ENCODE measurements at regions not wholly inside any gene's neighbourhood (a gene's known extent, or its start where the extent isn't known, plus 50 kb on each side); places are given as distances from the start of the nearest gene placed in this dataset.

- no peak for DNase-seq (ENCODE audit: low read depth in 1 of 2, low spot score in 1 of 2)
Observed at GRCh38 chr1:56168176-56168575, 411.2 kb downstream of the PLPP3 start.

- no peak for DNase-seq (ENCODE audit: low read depth in 1 of 2, low spot score in 1 of 2)
Observed at GRCh38 chr1:56167596-56167995, 411.8 kb downstream of the PLPP3 start.

GRCh38 chr1:56160773-56161315 lies 418.5 kb downstream of the PLPP3 start:
- no peak for DNase-seq (ENCODE audit: low read depth in 1 of 2, low spot score in 1 of 2)

GRCh38 chr1:56156971-56157876 lies 422.1 kb downstream of the PLPP3 start:
- no peak for DNase-seq (ENCODE audit: low read depth in 1 of 2, low spot score in 1 of 2)

GRCh38 chr1:56153276-56153675 lies 426.1 kb downstream of the PLPP3 start:
- no peak for DNase-seq (ENCODE audit: low read depth in 1 of 2, low spot score in 1 of 2)

- DNase-seq (ENCODE audit: low read depth in 1 of 2, low spot score in 1 of 2), result no peak
Observed at GRCh38 chr1:56152635-56153034, 426.7 kb downstream of the PLPP3 start.

- no peak for DNase-seq (ENCODE audit: low read depth in 1 of 2, low spot score in 1 of 2)
Observed at GRCh38 chr1:56151402-56151801, 428.0 kb downstream of the PLPP3 start.

GRCh38 chr1:56150441-56151215 lies 428.7 kb downstream of the PLPP3 start:
- DNase-seq (ENCODE audit: low read depth in 1 of 2, low spot score in 1 of 2), result no peak

- no peak for DNase-seq (ENCODE audit: low read depth in 1 of 2, low spot score in 1 of 2)
Observed at GRCh38 chr1:56149761-56150160, 429.6 kb downstream of the PLPP3 start.

- no peak for DNase-seq (ENCODE audit: low read depth in 1 of 2, low spot score in 1 of 2)
Observed at GRCh38 chr1:56148326-56149193, 430.8 kb downstream of the PLPP3 start.

- DNase-seq (ENCODE audit: low read depth in 1 of 2, low spot score in 1 of 2), result no peak
Observed at GRCh38 chr1:56147459-56147858, 431.9 kb downstream of the PLPP3 start.

- DNase-seq (ENCODE audit: low read depth in 1 of 2, low spot score in 1 of 2), result no peak
Observed at GRCh38 chr1:56147034-56147433, 432.3 kb downstream of the PLPP3 start.

GRCh38 chr1:56146449-56146848 lies 432.9 kb downstream of the PLPP3 start:
- DNase-seq (ENCODE audit: low read depth in 1 of 2, low spot score in 1 of 2), result no peak

- DNase-seq (ENCODE audit: low read depth in 1 of 2, low spot score in 1 of 2), result no peak
Observed at GRCh38 chr1:56145581-56145980, 433.8 kb downstream of the PLPP3 start.

GRCh38 chr1:56142301-56142700 lies 437.1 kb downstream of the PLPP3 start:
- DNase-seq (ENCODE audit: low read depth in 1 of 2, low spot score in 1 of 2), result no peak

GRCh38 chr1:56139836-56140235 lies 439.5 kb downstream of the PLPP3 start:
- DNase-seq (ENCODE audit: low read depth in 1 of 2, low spot score in 1 of 2), result no peak

GRCh38 chr1:56137521-56138505 lies 441.6 kb downstream of the PLPP3 start:
- DNase-seq (ENCODE audit: low read depth in 1 of 2, low spot score in 1 of 2), result no peak

- no peak for DNase-seq (ENCODE audit: low read depth in 1 of 2, low spot score in 1 of 2)
Observed at GRCh38 chr1:56137090-56137489, 442.3 kb downstream of the PLPP3 start.

GRCh38 chr1:56135864-56136147 lies 443.6 kb downstream of the PLPP3 start:
- no peak for DNase-seq (ENCODE audit: low read depth in 1 of 2, low spot score in 1 of 2)
